ENCODE measurements at regions not wholly inside any gene's neighbourhood (a gene's known extent, or its start where the extent isn't known, plus 50 kb on each side); places are given as distances from the start of the nearest gene placed in this dataset.
"Not testable (repeated sequence)": the region's sequence is repeated elsewhere in the genome, so short reads cannot be mapped to it uniquely, and the experiment has no call there.

- DNase-seq, result peak; percentile 71
Observed at GRCh38 chrX:41009850-41010846, 75.1 kb upstream of the USP9X start.

GRCh38 chrX:41014776-41015360, 70.4 kb upstream of the USP9X start:
- no peak for DNase-seq

GRCh38 chrX:41017785-41018184, 67.5 kb upstream of the USP9X start:
- DNase-seq, result not testable (repeated sequence)

- not testable (repeated sequence) for DNase-seq
Observed at GRCh38 chrX:41018391-41019040, 66.7 kb upstream of the USP9X start.

- no peak for DNase-seq
Observed at GRCh38 chrX:41019041-41019392, 66.2 kb upstream of the USP9X start.

- no peak for DNase-seq
Observed at GRCh38 chrX:41022566-41022965, 62.7 kb upstream of the USP9X start.

GRCh38 chrX:41023098-41023497, 62.1 kb upstream of the USP9X start:
- DNase-seq, result no peak

GRCh38 chrX:41024335-41024734, 60.9 kb upstream of the USP9X start:
- not testable (repeated sequence) for DNase-seq

GRCh38 chrX:41024755-41025154, 60.5 kb upstream of the USP9X start:
- DNase-seq, result no peak

GRCh38 chrX:41025926-41026701, 59.1 kb upstream of the USP9X start:
- DNase-seq, result peak; percentile 0

GRCh38 chrX:41026702-41027078, 58.6 kb upstream of the USP9X start:
- DNase-seq, result no peak

- DNase-seq, result peak; percentile 32
Observed at GRCh38 chrX:41029332-41029731, 55.9 kb upstream of the USP9X start.

- peak; percentile 24 for DNase-seq
Observed at GRCh38 chrX:41031256-41031967, 53.8 kb upstream of the USP9X start.

- no peak for DNase-seq
Observed at GRCh38 chrX:41033299-41033698, 51.9 kb upstream of the USP9X start.

- not testable (repeated sequence) for DNase-seq
Observed at GRCh38 chrX:41034902-41035301, 50.3 kb upstream of the USP9X start.
